Memory B cell (primary cell): ENCODE measurements at regions not wholly inside any gene's neighbourhood (a gene's known extent, or its start where the extent isn't known, plus 50 kb on each side); places are given as distances from the start of the nearest gene placed in this dataset.

ENCODE experiments used
- ATAC-seq: fragments of 150-1000 bp; cut with Tn5 transposase; 2 replicates; pipeline ENCODE4 v1.10.0; 2021; ENCODE audit warnings: low read depth, mild to moderate bottlenecking, moderate library complexity
- DNase-seq, 2 donors: peaks; one replicate each; pipeline ENCODE4 v3.0.0; 2022; ENCODE audit warnings: low spot score in 2 of 2
- H3K27ac Mint-ChIP-seq: one replicate; pipeline ENCODE4 v1.8.0; 2022; ENCODE audit warnings: mild to moderate bottlenecking, moderate library complexity, mixed read lengths
- H3K27me3 Mint-ChIP-seq: one replicate; pipeline ENCODE4 v1.8.0; 2022; ENCODE audit warnings: mixed read lengths
- H3K36me3 Mint-ChIP-seq: one replicate; pipeline ENCODE4 v1.8.0; 2022; ENCODE audit warnings: mild to moderate bottlenecking, mixed read lengths
- H3K4me1 Mint-ChIP-seq: one replicate; pipeline ENCODE4 v1.8.0; 2022; ENCODE audit warnings: mixed read lengths
- H3K4me3 Mint-ChIP-seq: one replicate; pipeline ENCODE4 v1.8.0; 2022; ENCODE audit warnings: mild to moderate bottlenecking, moderate library complexity, mixed read lengths
- H3K9me3 Mint-ChIP-seq: one replicate; pipeline ENCODE4 v1.8.0; 2022; ENCODE audit warnings: mixed read lengths

GRCh38 chr3:83034806-83035703, 1273.6 kb upstream of the GBE1 start:
- Mint-ChIP-seq H3K27me3 (no peaks in the 10 kb centered on the region), H3K4me3 (no peak overlapping the region), H3K9me3 (peaks cover 3% of the 10 kb centered on the region), H3K36me3 (no peaks in the 10 kb centered on the region), H3K4me1 (no peaks in the 10 kb centered on the region), H3K27ac (no peak overlapping the region)
- DNase-seq (no peak), ATAC-seq (no peak)

GRCh38 chr3:83033133-83033532, 1271.7 kb upstream of the GBE1 start:
- ATAC-seq = no peak
- Mint-ChIP-seq H3K4me3 (no peak overlapping the region), H3K9me3 (peaks cover 6% of the 10 kb centered on the region), H3K27ac (no peak overlapping the region), H3K4me1 (no peaks in the 10 kb centered on the region), H3K27me3 (no peaks in the 10 kb centered on the region), H3K36me3 (no peaks in the 10 kb centered on the region)
- DNase-seq = no peak

- DNase-seq = no peak
- no peak overlapping the region for H3K4me3 Mint-ChIP-seq
- H3K36me3 Mint-ChIP-seq = no peaks in the 10 kb centered on the region
- H3K9me3 Mint-ChIP-seq = peaks cover 1% of the 10 kb centered on the region
- H3K27ac Mint-ChIP-seq = no peak overlapping the region
- ATAC-seq = no peak
- no peaks in the 10 kb centered on the region for H3K4me1 Mint-ChIP-seq
- H3K27me3 Mint-ChIP-seq = no peaks in the 10 kb centered on the region
These were observed 1261.6 kb upstream of the GBE1 start for GRCh38 chr3:83023086-83023485.

DNA sequence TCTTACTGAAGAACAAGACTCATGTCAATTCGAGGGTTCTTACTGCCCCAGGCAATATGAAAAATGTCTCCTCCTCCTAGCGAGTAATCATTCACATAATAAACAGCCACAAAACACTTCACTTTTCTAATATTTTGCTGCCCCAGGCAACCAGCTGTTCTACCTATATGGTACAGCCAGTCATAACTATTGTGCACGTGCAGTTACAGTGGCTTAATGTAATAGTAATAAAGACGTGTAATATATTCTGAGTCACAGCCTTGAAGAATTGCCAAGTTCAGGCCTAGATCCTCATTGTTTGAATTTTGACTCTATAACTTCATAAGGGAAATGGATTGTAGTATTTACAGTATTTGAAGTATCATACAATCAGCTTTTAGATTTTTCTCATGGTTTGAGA, 1250.0 kb upstream of the GBE1 start:
- DNase-seq = no peak
- H3K9me3 Mint-ChIP-seq = peaks cover 4% of the 10 kb centered on the region
- no peaks in the 10 kb centered on the region for H3K4me1 Mint-ChIP-seq

GRCh38 chr3:83003917-83004316, 1242.5 kb upstream of the GBE1 start:
- Mint-ChIP-seq H3K4me1 (no peaks in the 10 kb centered on the region), H3K4me3 (no peak overlapping the region), H3K27me3 (no peaks in the 10 kb centered on the region), H3K27ac (no peak overlapping the region), H3K9me3 (peaks cover 5% of the 10 kb centered on the region), H3K36me3 (no peaks in the 10 kb centered on the region)
- ATAC-seq (no peak), DNase-seq (no peak)

More for the DNA sequence above, 1250.0 kb upstream of the GBE1 start:
- no peak for ATAC-seq
- H3K27ac Mint-ChIP-seq = no peak overlapping the region
- H3K4me3 Mint-ChIP-seq = no peak overlapping the region
- no peaks in the 10 kb centered on the region for H3K36me3 Mint-ChIP-seq
- H3K27me3 Mint-ChIP-seq = no peaks in the 10 kb centered on the region

- Mint-ChIP-seq H3K27ac (no peak overlapping the region), H3K9me3 (peaks cover 5% of the 10 kb centered on the region)
- no peak for DNase-seq
These were observed 1241.5 kb upstream of the GBE1 start for GRCh38 chr3:83002869-83003445.

DNA sequence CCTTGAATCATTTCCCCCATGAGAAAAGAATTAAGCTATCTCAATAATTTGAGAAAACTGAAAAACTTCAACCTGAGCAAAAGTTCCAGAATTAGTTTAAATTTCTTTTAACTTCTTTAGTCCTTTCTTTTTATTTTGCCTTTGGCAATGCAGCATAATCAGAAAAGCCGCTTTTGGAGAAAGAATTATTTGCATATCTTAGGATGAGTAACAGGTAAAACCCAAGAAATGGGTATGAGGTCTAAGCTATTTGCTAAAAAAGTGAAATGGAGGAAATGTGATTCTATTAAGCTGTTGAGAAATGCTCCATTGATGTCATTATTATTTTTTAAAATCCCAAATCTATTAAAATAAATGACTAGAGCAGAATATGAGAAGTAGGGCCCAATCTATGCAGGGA, 1238.3 kb upstream of the GBE1 start:
- ATAC-seq (no peak), DNase-seq (no peak)
- H3K27ac Mint-ChIP-seq = no peak overlapping the region
- no peaks in the 10 kb centered on the region for H3K27me3 Mint-ChIP-seq
- H3K4me1 Mint-ChIP-seq = no peaks in the 10 kb centered on the region
- H3K9me3 Mint-ChIP-seq = peaks cover 4% of the 10 kb centered on the region
- H3K36me3 Mint-ChIP-seq = no peaks in the 10 kb centered on the region
- H3K4me3 Mint-ChIP-seq = no peak overlapping the region

More at GRCh38 chr3:83002869-83003445, 1241.5 kb upstream of the GBE1 start:
- Mint-ChIP-seq H3K27me3 (no peaks in the 10 kb centered on the region), H3K4me1 (no peaks in the 10 kb centered on the region), H3K36me3 (no peaks in the 10 kb centered on the region), H3K4me3 (no peak overlapping the region)
- ATAC-seq = no peak

DNA sequence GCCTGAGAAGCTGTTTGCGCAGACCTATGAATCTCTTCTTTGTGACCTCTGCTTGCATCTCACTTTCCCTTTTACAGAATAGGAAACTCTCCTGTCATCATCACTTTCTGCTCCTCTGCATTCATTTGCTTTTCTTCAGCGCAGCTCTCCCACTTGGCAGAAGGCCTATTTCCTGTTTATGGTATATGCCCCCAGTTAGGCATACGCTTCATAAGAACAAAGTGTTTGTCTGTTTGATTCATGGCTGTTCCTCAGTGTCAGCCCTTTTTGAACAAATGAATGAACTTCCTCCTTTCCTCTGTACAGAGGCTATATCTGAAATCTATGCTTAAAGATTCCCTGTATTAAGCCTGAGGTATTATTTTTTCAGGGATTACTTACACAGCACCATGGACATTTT, 1216.9 kb upstream of the GBE1 start:
- no peak for DNase-seq

GRCh38 chr3:82977871-82978270, 1216.4 kb upstream of the GBE1 start:
- no peak for DNase-seq
- H3K4me1 Mint-ChIP-seq = no peaks in the 10 kb centered on the region
- H3K27ac Mint-ChIP-seq = no peak overlapping the region
- H3K9me3 Mint-ChIP-seq = peaks cover 5% of the 10 kb centered on the region
- H3K27me3 Mint-ChIP-seq = no peaks in the 10 kb centered on the region
- H3K4me3 Mint-ChIP-seq = no peak overlapping the region
- no peaks in the 10 kb centered on the region for H3K36me3 Mint-ChIP-seq
- ATAC-seq = no peak

More for the DNA sequence above, 1216.9 kb upstream of the GBE1 start:
- Mint-ChIP-seq H3K4me3 (no peak overlapping the region), H3K9me3 (peaks cover 9% of the 10 kb centered on the region), H3K36me3 (no peaks in the 10 kb centered on the region), H3K27me3 (no peaks in the 10 kb centered on the region), H3K27ac (no peak overlapping the region), H3K4me1 (no peaks in the 10 kb centered on the region)
- no peak for ATAC-seq

DNA sequence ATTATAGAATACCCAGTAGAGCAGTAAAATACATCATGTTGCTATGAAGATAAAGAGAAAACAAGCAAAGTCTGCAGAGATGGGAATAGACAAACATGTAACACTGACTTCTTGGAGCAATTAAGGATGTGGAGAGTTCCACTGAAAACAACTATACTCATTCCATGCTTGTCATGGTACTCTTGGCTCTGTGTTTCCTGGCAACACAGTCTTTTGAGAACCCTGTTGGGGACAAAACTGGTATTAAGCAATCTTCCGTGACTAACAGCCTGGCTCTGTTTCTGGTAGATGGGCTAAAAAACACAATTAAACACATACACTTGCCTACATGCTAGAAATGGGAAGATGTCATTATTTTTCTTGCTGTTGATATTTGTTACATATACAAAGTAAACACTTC, 1212.3 kb upstream of the GBE1 start:
- no peak overlapping the region for H3K4me3 Mint-ChIP-seq
- H3K36me3 Mint-ChIP-seq = no peaks in the 10 kb centered on the region
- ATAC-seq (no peak), DNase-seq (no peak)
- no peaks in the 10 kb centered on the region for H3K9me3 Mint-ChIP-seq
- H3K27me3 Mint-ChIP-seq = no peaks in the 10 kb centered on the region
- H3K27ac Mint-ChIP-seq = no peak overlapping the region
- H3K4me1 Mint-ChIP-seq = no peaks in the 10 kb centered on the region

DNA sequence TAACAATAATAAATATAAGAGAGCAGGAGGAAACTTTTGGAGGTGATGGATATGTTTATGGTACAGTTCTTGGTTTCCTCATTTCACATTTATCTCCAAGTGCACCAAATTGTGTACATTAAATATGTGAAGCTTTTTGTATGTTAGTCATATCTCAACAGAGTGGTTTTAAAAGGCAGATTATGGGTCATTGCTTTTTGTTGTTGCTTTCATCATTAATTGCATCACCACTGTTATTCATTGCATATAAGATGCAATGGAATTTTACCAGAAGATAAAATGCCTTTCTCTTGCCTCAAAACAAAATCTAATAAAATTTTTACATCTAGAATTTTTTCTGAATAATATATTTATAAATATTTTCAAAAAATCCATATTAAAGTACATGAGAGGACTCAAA, 1198.9 kb upstream of the GBE1 start:
- H3K9me3 Mint-ChIP-seq = peaks cover 1% of the 10 kb centered on the region
- H3K4me3 Mint-ChIP-seq = no peak overlapping the region
- H3K4me1 Mint-ChIP-seq = no peaks in the 10 kb centered on the region
- no peak overlapping the region for H3K27ac Mint-ChIP-seq
- ATAC-seq = no peak
- H3K36me3 Mint-ChIP-seq = no peaks in the 10 kb centered on the region
- no peak for DNase-seq
- H3K27me3 Mint-ChIP-seq = no peaks in the 10 kb centered on the region

DNA sequence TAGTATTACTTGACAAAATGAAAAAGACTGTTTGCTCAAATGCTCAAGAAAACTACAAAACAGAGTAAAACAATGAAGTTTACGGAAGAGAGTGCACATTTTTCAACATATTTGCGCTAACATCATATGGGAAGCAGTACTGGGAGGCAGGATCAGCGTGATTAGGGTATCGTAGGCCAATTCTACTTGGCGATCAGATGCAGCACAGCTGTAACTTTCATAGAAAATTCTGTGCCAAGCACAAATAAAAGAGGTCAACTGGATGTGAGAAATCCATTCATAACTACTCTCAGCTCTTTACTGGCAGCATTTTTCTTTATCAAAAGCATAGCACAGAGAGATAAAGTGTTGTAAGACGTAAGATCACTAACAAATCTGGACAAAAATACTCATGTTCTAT, 1196.3 kb upstream of the GBE1 start:
- H3K4me3 Mint-ChIP-seq = no peak overlapping the region
- H3K9me3 Mint-ChIP-seq = peaks cover 6% of the 10 kb centered on the region
- ATAC-seq (no peak), DNase-seq (no peak)
- no peaks in the 10 kb centered on the region for H3K36me3 Mint-ChIP-seq
- no peaks in the 10 kb centered on the region for H3K4me1 Mint-ChIP-seq
- H3K27ac Mint-ChIP-seq = no peak overlapping the region
- no peaks in the 10 kb centered on the region for H3K27me3 Mint-ChIP-seq

- H3K4me1 Mint-ChIP-seq = no peaks in the 10 kb centered on the region
- H3K4me3 Mint-ChIP-seq = no peak overlapping the region
- H3K36me3 Mint-ChIP-seq = no peaks in the 10 kb centered on the region
- DNase-seq (no peak), ATAC-seq (no peak)
- H3K9me3 Mint-ChIP-seq = peaks cover 6% of the 10 kb centered on the region
- no peaks in the 10 kb centered on the region for H3K27me3 Mint-ChIP-seq
- H3K27ac Mint-ChIP-seq = no peak overlapping the region
These were observed 1195.6 kb upstream of the GBE1 start for GRCh38 chr3:82957079-82957478.

DNA sequence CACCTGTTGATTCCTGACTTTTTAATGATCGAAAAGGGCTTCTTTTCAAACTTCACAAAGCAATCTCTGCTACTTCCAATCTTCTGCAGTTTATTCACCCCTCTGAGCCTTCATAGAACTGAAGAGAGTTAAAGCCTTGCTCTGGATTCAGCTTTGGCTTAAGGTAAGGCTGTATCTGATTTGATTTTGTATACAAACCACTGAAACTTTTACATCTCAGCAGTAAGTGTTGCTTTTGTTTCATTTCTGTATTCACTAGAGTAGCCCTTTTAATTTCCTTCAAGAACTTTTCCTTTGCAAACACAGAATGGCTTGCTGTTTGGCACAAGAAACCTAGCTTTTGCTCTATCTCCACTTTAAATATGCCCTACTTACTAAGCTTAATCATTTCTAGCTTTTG, 1193.0 kb upstream of the GBE1 start:
- Mint-ChIP-seq H3K4me1 (no peaks in the 10 kb centered on the region), H3K36me3 (no peaks in the 10 kb centered on the region), H3K4me3 (no peak overlapping the region), H3K27ac (no peak overlapping the region), H3K27me3 (no peaks in the 10 kb centered on the region), H3K9me3 (peaks cover 6% of the 10 kb centered on the region)
- DNase-seq (no peak), ATAC-seq (no peak)

- DNase-seq (no peak), ATAC-seq (no peak)
- Mint-ChIP-seq H3K27ac (no peak overlapping the region), H3K9me3 (peaks cover 13% of the 10 kb centered on the region), H3K27me3 (no peaks in the 10 kb centered on the region), H3K36me3 (no peaks in the 10 kb centered on the region), H3K4me3 (no peak overlapping the region), H3K4me1 (no peaks in the 10 kb centered on the region)
These were observed 1180.6 kb upstream of the GBE1 start for GRCh38 chr3:82942041-82942440.
